Endothelial cell of umbilical vein (primary cell): ENCODE measurements at regions not wholly inside any gene's neighbourhood (a gene's known extent, or its start where the extent isn't known, plus 50 kb on each side); places are given as distances from the start of the nearest gene placed in this dataset.

Source experiments
- CTCF ChIP-seq, 2 donors: IDR thresholded peaks; 1 replicate in 1 of 2; 2 replicates in 1 of 2; pipeline ENCODE4 v1.5.1; 2011; ENCODE audit warnings: low read length in 2 of 2, mild to moderate bottlenecking in 2 of 2, moderate library complexity in 2 of 2, control low read depth in 1 of 2, inconsistent platforms in 1 of 2, low read depth in 1 of 2; ENCODE audit not compliant: insufficient read depth in 1 of 2; ENCODE audit errors: extremely low read depth in 1 of 2
- EZH2 ChIP-seq: IDR thresholded peaks from 2 replicates; pipeline ENCODE4 v1.6.1; 2012; ENCODE audit warnings: borderline replicate concordance, low read depth, mild to moderate bottlenecking, moderate library complexity, low read length, inconsistent platforms; ENCODE audit not compliant: severe bottlenecking
- MYC ChIP-seq: IDR thresholded peaks from one replicate; pipeline ENCODE4 v1.6.1; 2011; ENCODE audit warnings: mild to moderate bottlenecking, low read depth, low read length
- POLR2A ChIP-seq: IDR thresholded peaks from 2 replicates; pipeline ENCODE4 v1.6.1; 2012; ENCODE audit warnings: low read depth, mild to moderate bottlenecking, control low read depth, low read length
- POLR2AphosphoS5 ChIP-seq: IDR thresholded peaks from 2 replicates; pipeline ENCODE4 v1.6.1; 2012; ENCODE audit warnings: low read depth, mild to moderate bottlenecking, control low read depth, low read length, moderate library complexity; ENCODE audit not compliant: insufficient read depth
- TF ChIP-seq, protein P1 (sequence below): IDR thresholded peaks from 2 replicates; pipeline ENCODE4 v1.6.1; 2011; ENCODE audit not compliant: insufficient read depth, insufficient read length

DNA sequence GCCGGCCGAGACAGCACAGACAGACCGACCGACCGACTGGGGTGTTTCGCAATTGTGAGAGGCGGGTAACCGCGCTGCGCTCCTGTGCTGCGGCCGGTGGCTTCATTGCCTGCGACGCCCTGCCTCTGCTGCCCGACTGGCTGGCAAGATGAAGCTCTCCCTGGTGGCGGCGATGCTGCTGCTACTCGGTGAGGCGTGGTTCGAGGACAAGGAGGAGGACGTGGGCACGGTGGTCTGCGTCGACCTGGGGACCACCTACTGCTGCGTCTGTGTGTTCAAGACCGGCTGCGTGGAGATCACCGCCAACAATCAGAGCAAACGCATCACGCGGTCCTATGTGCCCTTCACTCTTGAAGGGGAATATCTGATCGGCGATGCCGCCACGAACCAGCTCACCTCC lies 565.7 kb upstream of the SMIM31 start:
- no peak for TF ChIP-seq CTCF (IDR thresholded peaks at IDR 0.05; ENCODE audit: extremely low read depth in 1 of 2, insufficient read depth in 1 of 2, low read depth in 1 of 2, low read length in 2 of 2)
- TF ChIP-seq POLR2AphosphoS5, result no peak
- no peak for TF ChIP-seq POLR2A
- TF ChIP-seq MYC, result no peak
- TF ChIP-seq, protein P1, sequence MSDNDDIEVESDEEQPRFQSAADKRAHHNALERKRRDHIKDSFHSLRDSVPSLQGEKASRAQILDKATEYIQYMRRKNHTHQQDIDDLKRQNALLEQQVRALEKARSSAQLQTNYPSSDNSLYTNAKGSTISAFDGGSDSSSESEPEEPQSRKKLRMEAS, result no peak
- TF ChIP-seq EZH2, result no peak
